Hepatocyte (in vitro differentiated cells): ENCODE measurements at regions not wholly inside any gene's neighbourhood (a gene's known extent, or its start where the extent isn't known, plus 50 kb on each side); places are given as distances from the start of the nearest gene placed in this dataset.

Experiments
- DNase-seq: peaks from one replicate; pipeline ENCODE4 v3.0.0-alpha.2; 2016; ENCODE audit warnings: low spot score
- H2AFZ ChIP-seq: fragments of 200-600 bp; sonication (generic); 2 replicates; pipeline ENCODE4 v1.6.0; 2016; ENCODE audit warnings: antibody characterized with exemption, mild to moderate bottlenecking
- H3K27ac ChIP-seq: fragments of 200-600 bp; sonication (generic); 2 replicates; pipeline ENCODE4 v1.5.1; 2016; ENCODE audit warnings: mild to moderate bottlenecking
- H3K27me3 ChIP-seq: fragments of 200-600 bp; sonication (generic); 2 replicates; pipeline ENCODE4 v1.6.1; 2016
- H3K36me3 ChIP-seq: fragments of 200-600 bp; sonication (generic); replicated peaks from 2 replicates; pipeline ENCODE4 v1.5.1; 2016; ENCODE audit warnings: low read depth; ENCODE audit not compliant: insufficient read depth
- H3K4me1 ChIP-seq: fragments of 200-600 bp; sonication (generic); 2 replicates; pipeline ENCODE4 v1.5.1; 2016; ENCODE audit warnings: mild to moderate bottlenecking, moderate library complexity; ENCODE audit not compliant: insufficient read depth
- H3K4me2 ChIP-seq: fragments of 200-600 bp; sonication (generic); 2 replicates; pipeline ENCODE4 v1.6.0; 2016
- H3K4me3 ChIP-seq: fragments of 200-600 bp; sonication (generic); 2 replicates; pipeline ENCODE4 v1.5.1; 2016; ENCODE audit warnings: mild to moderate bottlenecking
- H3K79me2 ChIP-seq: fragments of 200-600 bp; sonication (generic); 2 replicates; pipeline ENCODE4 v1.6.0; 2017; ENCODE audit warnings: mild to moderate bottlenecking
- H3K9me2 ChIP-seq: fragments of 200-600 bp; sonication (generic); replicated peaks from 2 replicates; pipeline ENCODE4 v1.6.0; 2017; ENCODE audit warnings: mild to moderate bottlenecking; ENCODE audit not compliant: insufficient read depth
- H3K9me3 ChIP-seq: fragments of 200-600 bp; sonication (generic); 2 replicates; pipeline ENCODE4 v1.5.1; 2016; ENCODE audit warnings: low read depth, mild to moderate bottlenecking
- H4K20me1 ChIP-seq: fragments of 200-600 bp; sonication (generic); 2 replicates; pipeline ENCODE4 v1.6.0; 2016; ENCODE audit warnings: mild to moderate bottlenecking; ENCODE audit not compliant: insufficient read depth, poor library complexity, severe bottlenecking
- EZH2 ChIP-seq: fragments of 200-600 bp; sonication (generic); IDR thresholded peaks from 2 replicates; pipeline ENCODE4 v1.6.1; 2016; ENCODE audit warnings: antibody characterized with exemption, mild to moderate bottlenecking, borderline replicate concordance
- EZH2phosphoT487 ChIP-seq: fragments of 200-600 bp; sonication (generic); IDR thresholded peaks from one replicate; pipeline ENCODE4 v1.6.1; 2018; ENCODE audit warnings: antibody characterized with exemption, mild to moderate bottlenecking, low read depth, moderate library complexity; ENCODE audit not compliant: unreplicated experiment, severe bottlenecking
- WGBS: methylation state at CpG from one replicate; pipeline ENCODE4 v1.1.6; 2016; ENCODE audit warnings: low lambda C conversion rate; ENCODE audit errors: missing lambda C conversion rate; 5-methylcytosine and 5-hydroxymethylcytosine counted together
- TF ChIP-seq, protein P1 (sequence below): fragments of 200-600 bp; sonication (generic); IDR thresholded peaks from 2 replicates; pipeline ENCODE4 v1.5.1; 2016; ENCODE audit warnings: antibody characterized with exemption, mild to moderate bottlenecking; ENCODE audit not compliant: poor library complexity

GRCh38 chr22:19578180-19579004 lies 54.2 kb upstream of the CLDN5 start:
- Histone ChIP-seq H3K27ac (no peak overlapping the region), H3K4me2 (no peak overlapping the region), H2AFZ (no peak overlapping the region), H3K79me2 (no peaks in the 10 kb centered on the region), H3K4me3 (no peak overlapping the region), H3K9me3 (no peaks in the 10 kb centered on the region), H4K20me1 (no peaks in the 10 kb centered on the region), H3K4me1 (no peaks in the 10 kb centered on the region), H3K36me3 (no peaks in the 10 kb centered on the region), H3K27me3 (no peaks in the 10 kb centered on the region), H3K9me2 (no peaks in the 10 kb centered on the region)
- no peak for DNase-seq
- 94% methylated on average over 11 of the region's 11 CpGs for WGBS
- TF ChIP-seq, protein P1, sequence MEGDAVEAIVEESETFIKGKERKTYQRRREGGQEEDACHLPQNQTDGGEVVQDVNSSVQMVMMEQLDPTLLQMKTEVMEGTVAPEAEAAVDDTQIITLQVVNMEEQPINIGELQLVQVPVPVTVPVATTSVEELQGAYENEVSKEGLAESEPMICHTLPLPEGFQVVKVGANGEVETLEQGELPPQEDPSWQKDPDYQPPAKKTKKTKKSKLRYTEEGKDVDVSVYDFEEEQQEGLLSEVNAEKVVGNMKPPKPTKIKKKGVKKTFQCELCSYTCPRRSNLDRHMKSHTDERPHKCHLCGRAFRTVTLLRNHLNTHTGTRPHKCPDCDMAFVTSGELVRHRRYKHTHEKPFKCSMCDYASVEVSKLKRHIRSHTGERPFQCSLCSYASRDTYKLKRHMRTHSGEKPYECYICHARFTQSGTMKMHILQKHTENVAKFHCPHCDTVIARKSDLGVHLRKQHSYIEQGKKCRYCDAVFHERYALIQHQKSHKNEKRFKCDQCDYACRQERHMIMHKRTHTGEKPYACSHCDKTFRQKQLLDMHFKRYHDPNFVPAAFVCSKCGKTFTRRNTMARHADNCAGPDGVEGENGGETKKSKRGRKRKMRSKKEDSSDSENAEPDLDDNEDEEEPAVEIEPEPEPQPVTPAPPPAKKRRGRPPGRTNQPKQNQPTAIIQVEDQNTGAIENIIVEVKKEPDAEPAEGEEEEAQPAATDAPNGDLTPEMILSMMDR: no peak
- TF ChIP-seq EZH2phosphoT487: no peak
- TF ChIP-seq EZH2: no peak

GRCh38 chr22:19579115-19579811 lies 55.1 kb upstream of the CLDN5 start:
- H3K4me3 ChIP-seq: no peak overlapping the region

DNA sequence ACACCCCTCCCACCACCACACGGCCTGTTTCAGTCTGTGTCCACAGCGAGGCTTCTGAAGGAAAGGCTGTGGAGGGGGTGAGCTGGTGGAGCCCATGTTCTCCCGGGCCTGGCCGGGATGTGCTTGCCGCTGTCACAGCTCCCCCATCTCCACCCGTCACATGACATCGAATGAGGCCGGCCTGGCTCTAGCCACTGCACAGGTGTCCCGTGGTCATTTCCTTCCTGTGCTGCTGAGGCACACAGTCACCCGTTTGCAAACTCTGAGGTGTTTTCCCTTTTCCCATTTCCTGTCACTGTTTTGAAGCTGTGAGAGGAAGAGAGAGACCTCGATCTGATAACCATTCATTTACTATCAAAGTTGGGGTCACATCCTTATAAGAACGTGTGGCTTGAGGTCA lies 55.7 kb upstream of the CLDN5 start:
- Histone ChIP-seq H3K79me2 (no peaks in the 10 kb centered on the region), H2AFZ (no peak overlapping the region), H3K4me3 (no peak overlapping the region), H4K20me1 (no peaks in the 10 kb centered on the region), H3K9me3 (no peaks in the 10 kb centered on the region), H3K9me2 (no peaks in the 10 kb centered on the region), H3K27me3 (no peaks in the 10 kb centered on the region), H3K27ac (no peak overlapping the region), H3K36me3 (no peaks in the 10 kb centered on the region), H3K4me1 (no peaks in the 10 kb centered on the region), H3K4me2 (no peak overlapping the region)
- WGBS: 77% methylated on average over 12 of the region's 12 CpGs
- no peak for DNase-seq
- TF ChIP-seq, protein P1: no peak
- TF ChIP-seq EZH2phosphoT487 (no peak), EZH2 (no peak)

More at GRCh38 chr22:19579115-19579811, 55.1 kb upstream of the CLDN5 start:
- TF ChIP-seq EZH2phosphoT487 (no peak), EZH2 (no peak)
- TF ChIP-seq, protein P1: no peak
- Histone ChIP-seq H3K36me3 (no peaks in the 10 kb centered on the region), H3K79me2 (no peaks in the 10 kb centered on the region), H3K27ac (no peak overlapping the region), H3K9me2 (no peaks in the 10 kb centered on the region), H3K9me3 (no peaks in the 10 kb centered on the region), H3K4me1 (no peaks in the 10 kb centered on the region), H2AFZ (no peak overlapping the region), H4K20me1 (no peaks in the 10 kb centered on the region), H3K27me3 (no peaks in the 10 kb centered on the region), H3K4me2 (no peak overlapping the region)
- no peak for DNase-seq
- WGBS: 78% methylated on average over 4 of the region's 4 CpGs
